ENCODE measurements at regions not wholly inside any gene's neighbourhood (a gene's known extent, or its start where the extent isn't known, plus 50 kb on each side); places are given as distances from the start of the nearest gene placed in this dataset.

DNA sequence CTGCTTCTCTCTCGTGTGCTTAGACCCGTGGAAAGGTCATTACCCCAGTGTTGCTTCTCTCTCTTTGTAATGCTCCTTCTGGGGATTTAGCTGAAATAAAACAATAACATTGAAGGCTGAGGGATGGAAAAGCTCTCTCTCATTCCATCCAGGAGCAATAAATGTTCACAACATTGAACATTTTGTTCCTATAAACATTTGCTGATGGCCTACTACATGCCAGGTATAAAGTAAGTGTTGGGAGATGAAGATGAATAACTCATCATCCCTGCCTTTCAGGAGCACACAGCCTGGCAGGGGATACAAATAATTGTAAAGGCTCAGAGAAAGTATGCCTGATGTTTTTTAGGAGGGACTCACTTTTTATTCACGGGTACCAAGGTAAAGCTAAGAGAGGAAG, 158.1 kb downstream of the KDR start:
- TF ChIP-seq YY1 (IDR thresholded peaks at IDR 0.05; ENCODE audit: insufficient read depth, insufficient read length) (no peak), ZNF274 (IDR thresholded peaks at IDR 0.05; ENCODE audit: low read depth, low read length) (no peak), SUZ12 (IDR thresholded peaks at IDR 0.05; ENCODE audit: extremely low read depth, insufficient read depth, insufficient read length) (no peak)
